K562 (cell line): ENCODE measurements at regions not wholly inside any gene's neighbourhood (a gene's known extent, or its start where the extent isn't known, plus 50 kb on each side); places are given as distances from the start of the nearest gene placed in this dataset.

Experiments used
- ATAC-seq: fragments of 200-7000 bp; cut with Tn5 transposase; 3 replicates; pipeline ENCODE4 v1.9.1; 2020; ENCODE audit warnings: moderate library complexity
- BruUV-seq: library from RNA; stranded (reverse); fragments of 400-500 nt; replicated peaks from 2 replicates; lab custom pipeline; 2021; lab: Mats Ljungman, UMichigan
- CTCF ChIA-PET: fragments of 300-600 bp; formaldehyde crosslinking; extraction: SDS; loops from one replicate; lab custom pipeline; 2021; ENCODE audit warnings: low intra/inter-chr PET ratio; lab: Yijun Ruan, JAX
- POLR2A ChIA-PET: fragments of 300-600, 350-650 bp; sonication (Branson Sonifier 250); formaldehyde crosslinking; extraction: SDS; loops from one replicate; lab custom pipeline; 2021; ENCODE audit warnings: antibody characterized with exemption, inconsistent platforms; lab: Yijun Ruan, JAX
- DNase-seq, 4 experiments: peaks; one replicate each; pipeline versions ENCODE4 v3.0.0 to v3.0.0-alpha.2; 2011 to 2018; ENCODE audit warnings: low spot score in 3 of 4, mixed read lengths in 3 of 4; ENCODE audit errors: extremely low read depth in 1 of 4
- FAIRE-seq: peaks from 2 replicates; lab custom pipeline; 2011; peaks lifted over from hg19 to GRCh38; lab: Jason Lieb, UNC
- H2AFZ ChIP-seq: 2 replicates; pipeline ENCODE4 v1.6.0; 2011; ENCODE audit warnings: low read depth, low read length, control low read depth, inconsistent platforms
- H3K27ac ChIP-seq: fragments of 200-600 bp; 3 replicates; pipeline ENCODE4 v1.8.0; 2011; ENCODE audit warnings: low read depth, mild to moderate bottlenecking, control low read depth, inconsistent platforms, low read length, moderate library complexity, mixed read lengths; ENCODE audit errors: extremely low read depth
- H3K27me3 ChIP-seq, 2 experiments: fragments of 300-600 bp in 1 of 2; 2 replicates in 1 of 2; 3 replicates in 1 of 2; pipeline versions ENCODE4 v1.6.0 to v1.8.0; 2011; ENCODE audit warnings: inconsistent platforms in 2 of 2, low read length in 2 of 2, mild to moderate bottlenecking in 1 of 2, mixed read lengths in 1 of 2, moderate library complexity in 1 of 2; ENCODE audit not compliant: control insufficient read depth in 2 of 2, insufficient read depth in 2 of 2
- H3K36me3 ChIP-seq: fragments of 300-600 bp; 3 replicates; pipeline ENCODE4 v1.8.0; 2011; ENCODE audit warnings: mild to moderate bottlenecking, low read length, inconsistent platforms; ENCODE audit not compliant: control insufficient read depth, insufficient read depth
- H3K4me1 ChIP-seq, 2 experiments: fragments of 200-600 bp in 1 of 2; replicated peaks in 1 of 2; 2 replicates in 1 of 2; 3 replicates in 1 of 2; pipeline versions ENCODE4 v1.5.1 to v1.8.0; 2011; ENCODE audit warnings: inconsistent platforms in 2 of 2, low read length in 2 of 2, mild to moderate bottlenecking in 1 of 2, mixed read lengths in 1 of 2, moderate library complexity in 1 of 2; ENCODE audit not compliant: control insufficient read depth in 2 of 2, insufficient read depth in 2 of 2
- H3K4me2 ChIP-seq: 2 replicates; pipeline ENCODE4 v1.6.1; 2011; ENCODE audit warnings: low read length, control low read depth, inconsistent platforms, mixed read lengths; ENCODE audit not compliant: insufficient read depth
- H3K4me3 ChIP-seq: fragments of 200-600 bp; sonication (generic), shearing (Covaris generic); 2 replicates; pipeline ENCODE4 v1.5.1; 2016; ENCODE audit warnings: control low read depth, inconsistent platforms
- H3K79me2 ChIP-seq: fragments of 200-600 bp; 3 replicates; pipeline ENCODE4 v1.8.0; 2011; ENCODE audit warnings: low read length, inconsistent platforms; ENCODE audit not compliant: control insufficient read depth, insufficient read depth
- H3K9ac ChIP-seq, 2 experiments: 2 replicates each; pipeline versions ENCODE4 v1.6.0 to v1.6.1; 2011; ENCODE audit warnings: low read depth in 2 of 2, low read length in 2 of 2, control low read depth in 1 of 2, inconsistent platforms in 1 of 2, mild to moderate bottlenecking in 1 of 2, mixed read lengths in 1 of 2; ENCODE audit not compliant: insufficient read depth in 1 of 2
- H3K9me1 ChIP-seq: one replicate; pipeline ENCODE4 v1.6.0; 2011; ENCODE audit warnings: inconsistent platforms, mild to moderate bottlenecking, low read length, moderate library complexity; ENCODE audit not compliant: control insufficient read depth, insufficient read depth
- H3K9me3 ChIP-seq: replicated peaks from 2 replicates; pipeline ENCODE4 v1.5.1; 2011; ENCODE audit warnings: low read depth, low read length, inconsistent platforms; ENCODE audit not compliant: control insufficient read depth, insufficient read depth
- H4K20me1 ChIP-seq: replicated peaks from 2 replicates; pipeline ENCODE4 v1.6.1; 2011; ENCODE audit warnings: low read length, inconsistent platforms, mixed read lengths; ENCODE audit not compliant: control insufficient read depth, insufficient read depth
- ARID3A ChIP-seq: IDR thresholded peaks from 2 replicates; pipeline ENCODE4 v1.6.1; 2012; ENCODE audit warnings: low read depth, low read length, improper control_type of control experiment, borderline replicate concordance
- CTCF ChIP-seq, 3 experiments: IDR thresholded peaks in 2 of 3; conservative IDR thresholded peaks in 1 of 3; 2 replicates each; pipeline ENCODE4 v1.5.1; 2011 to 2012; ENCODE audit warnings: low read length in 3 of 3, mild to moderate bottlenecking in 3 of 3, control low read depth in 2 of 3, improper control_type of control experiment in 1 of 3, inconsistent platforms in 1 of 3, low read depth in 1 of 3, mixed read lengths in 1 of 3, moderate library complexity in 1 of 3; ENCODE audit not compliant: insufficient read depth in 2 of 3
- DEAF1 ChIP-seq: fragments of 450-650 bp; formaldehyde crosslinking; IDR thresholded peaks from 2 replicates; pipeline ENCODE4 v1.4.0; 2020; ENCODE audit warnings: mild to moderate bottlenecking, moderate library complexity
- RAD21 ChIP-seq, 2 experiments: fragments of 250-450 bp in 1 of 2; fragments of 450-650 bp in 1 of 2; sonication (Bioruptor Pico) in 1 of 2; formaldehyde crosslinking in 1 of 2; IDR thresholded peaks in 1 of 2; conservative IDR thresholded peaks in 1 of 2; 2 replicates each; pipeline versions ENCODE4 v1.4.0 to v1.8.0; 2020 to 2022; ENCODE audit warnings: mild to moderate bottlenecking in 2 of 2, moderate library complexity in 1 of 2
- SMAD2 ChIP-seq: fragments of 150-350 bp; IDR thresholded peaks from 2 replicates; pipeline ENCODE4 v1.6.1; 2014; ENCODE audit warnings: low read depth, mild to moderate bottlenecking, low read length
- SMC3 ChIP-seq: conservative IDR thresholded peaks from 2 replicates; pipeline ENCODE4 v1.6.1; 2011; ENCODE audit warnings: low read depth, low read length, improper control_type of control experiment; ENCODE audit not compliant: insufficient read depth
- STAG1 ChIP-seq: sonication (generic); formaldehyde crosslinking; IDR thresholded peaks from 2 replicates; pipeline ENCODE4 v1.5.0; 2020; ENCODE audit warnings: missing genetic modification reagents, borderline replicate concordance
- TAF15 ChIP-seq: fragments of 200-400 bp; formaldehyde crosslinking; IDR thresholded peaks from 2 replicates; pipeline ENCODE4 v1.6.1; 2017; ENCODE audit warnings: mild to moderate bottlenecking, low read depth, low read length, moderate library complexity
- ZNF23 ChIP-seq: fragments of 250-450 bp; sonication (Bioruptor Pico); IDR thresholded peaks from 2 replicates; pipeline ENCODE4 v1.4.0; 2020; ENCODE audit warnings: mild to moderate bottlenecking
- ZNF561 ChIP-seq: fragments of 450-650 bp; formaldehyde crosslinking; conservative IDR thresholded peaks from 2 replicates; pipeline ENCODE4 v1.4.0; 2020; ENCODE audit warnings: mild to moderate bottlenecking, moderate library complexity
- WGBS: fragments of 100-300 bp; shearing (Covaris generic); methylation state at CpG from one replicate; pipeline ENCODE4 v1.1.6; 2016; ENCODE audit warnings: low coverage, mixed read lengths; ENCODE audit not compliant: insufficient coverage; ENCODE audit errors: missing lambda C conversion rate; 5-methylcytosine and 5-hydroxymethylcytosine counted together
- in situ Hi-C: fragments of 300-500 bp; cut with MboI; formaldehyde crosslinking; loops from 4 replicates; pipeline ENCODE4 v1.15.0; 2018; ENCODE audit warnings: inconsistent platforms, mixed read lengths
- intact Hi-C: fragments of 100-400 bp; cut with micrococcal nuclease; formaldehyde crosslinking; loops from 2 replicates; pipeline ENCODE4 v1.14.2; 2022

- Histone ChIP-seq H3K36me3 (no peaks in the 10 kb centered on the region), H3K9me1 (no peaks in the 10 kb centered on the region), H3K4me3 (peak overlapping the region; percentile 24; the same call in 1 of the 2 replicates), H3K4me2 (peak overlapping the region; percentile 73), H3K9ac (0 out of 4 replicates have a peak overlapping the region, but pooled peaks of 1 of the 2 experiments have one; percentile 23), H3K4me1 (peaks cover 0 to 7% of the 10 kb centered on the region in 2 experiments; a peak in 3 of 5 replicates), H2AFZ (peak overlapping the region; percentile 86), H3K27me3 (no peaks in the 10 kb centered on the region), H4K20me1 (no peaks in the 10 kb centered on the region), H3K9me3 (no peaks in the 10 kb centered on the region), H3K79me2 (no peaks in the 10 kb centered on the region), H3K27ac (no peak overlapping the region)
- DNase-seq (peak; percentile 50 to 69 (median 58)), FAIRE-seq (peak; percentile 88), ATAC-seq (peak; percentile 81)
- ChIA-PET CTCF (interaction anchor here (1.3 kb wide), 1 partner anchor 185 kb away, joined by 3 read pairs; no protein-coding TSS in a partner anchor), POLR2A (interaction anchor here (1.0 kb wide), 1 partner anchor 185 kb away, joined by 4 read pairs; no protein-coding TSS in a partner anchor)
- WGBS = 0% methylated on average over 5 of the region's 5 CpGs
- no TSS peak for BruUV-seq
- intact Hi-C loops = loop anchor here (2.0 to 10.0 kb wide), 7 partner anchors 185 to 1249 kb away; no protein-coding TSS in a partner anchor
- in situ Hi-C loops = no loop called here
- TF ChIP-seq SMAD2 (no peak), RAD21 (CRISPR knock-in tag; conservative IDR thresholded peaks at IDR 0.05 in 1 of 2, IDR thresholded peaks at IDR 0.05 in 1 of 2) (peak; percentile 85), CTCF (IDR thresholded peaks at IDR 0.05 in 2 of 3, conservative IDR thresholded peaks at IDR 0.05 in 1 of 3; ENCODE audit: insufficient read depth in 2 of 3, low read depth in 1 of 3, low read length in 3 of 3) (peak; percentile 57 to 83 (median 65); a peak in 5 of 6 replicates), ZNF561 (no peak), STAG1 (CRISPR knock-in tag) (peak; percentile 12; the same call in 1 of the 2 replicates), ARID3A (0 out of 2 replicates have a peak, but pooled peaks have one; percentile 42), ZNF23 (CRISPR knock-in tag) (no peak), SMC3 (peak; percentile 62), TAF15 (no peak), DEAF1 (peak; percentile 77)
Observed at GRCh38 chr3:107235928-107236315, 141.3 kb upstream of the CCDC54 start.
